ENCODE measurements at regions not wholly inside any gene's neighbourhood (a gene's known extent, or its start where the extent isn't known, plus 50 kb on each side); places are given as distances from the start of the nearest gene placed in this dataset.

GRCh38 chr1:96536581-96536980 is 185.0 kb upstream of the PTBP2 start:
- H3K23ac ChIP-seq (ENCODE audit: insufficient read length), result no peak overlapping the region
- DNase-seq (ENCODE audit: low read depth in 1 of 2, low spot score in 2 of 2), result no peak
- no peak overlapping the region for H2BK15ac ChIP-seq (ENCODE audit: low read length)
- H3K23me2 ChIP-seq (ENCODE audit: low read depth, low read length), result no peaks in the 10 kb centered on the region
- no peaks in the 10 kb centered on the region for H4K20me1 ChIP-seq (replicated peaks in 1 of 2; ENCODE audit: control insufficient read depth in 1 of 2, insufficient read depth in 2 of 2, low read length in 2 of 2)
- TF ChIP-seq SIN3A (conservative IDR thresholded peaks at IDR 0.05 in 1 of 2, IDR thresholded peaks at IDR 0.05 in 1 of 2; ENCODE audit: low read depth in 1 of 2, low read length in 2 of 2), result no peak
- H3K56ac ChIP-seq (replicated peaks; ENCODE audit: insufficient read length, low read depth, low read length), result no peak overlapping the region
- FAIRE-seq, result no peak
- no peak overlapping the region for H3K4me3 ChIP-seq (ENCODE audit: extremely low read depth in 1 of 4, insufficient read depth in 2 of 4, low read depth in 3 of 4, low read length in 4 of 4)
- no peaks in the 10 kb centered on the region for H3K9me3 ChIP-seq (ENCODE audit: insufficient read depth in 2 of 2, low read depth in 1 of 2, low read length in 1 of 2)
- CTCF ChIA-PET (ENCODE audit: partially characterized antibody), result interaction anchor here (0.6 to 1.2 kb wide), 2 partner anchors 16 to 60 kb away, joined by 3 read pairs; no protein-coding TSS in a partner anchor
- H3K18ac ChIP-seq (ENCODE audit: extremely low read depth, low read length), result no peak overlapping the region
- no peak overlapping the region for H2AK5ac ChIP-seq (ENCODE audit: low read depth, low read length)
- no peak overlapping the region for H2BK20ac ChIP-seq (ENCODE audit: low read length)
- no peak overlapping the region for H3K4ac ChIP-seq (replicated peaks; ENCODE audit: insufficient read length, low read depth, low read length)
- H3K9ac ChIP-seq (replicated peaks in 1 of 4; ENCODE audit: extremely low read depth in 1 of 4, low read depth in 3 of 4, low read length in 3 of 4), result no peak overlapping the region
- no peaks in the 10 kb centered on the region for H3K36me3 ChIP-seq (ENCODE audit: control insufficient read depth in 2 of 4, insufficient read depth in 4 of 4, low read length in 3 of 4)
- no peak overlapping the region for H4K91ac ChIP-seq (replicated peaks; ENCODE audit: insufficient read length, low read length)
- H3K4me1 ChIP-seq (replicated peaks in 1 of 4; ENCODE audit: control insufficient read depth in 3 of 4, insufficient read depth in 4 of 4, low read length in 3 of 4), result peaks cover 0 to 2% (median under 1%) of the 10 kb centered on the region in 4 experiments; a peak in 1 of 7 replicates
- no peaks in the 10 kb centered on the region for H3K27me3 ChIP-seq (replicated peaks in 1 of 4; ENCODE audit: control insufficient read depth in 3 of 4, extremely low read depth in 1 of 4, insufficient read depth in 3 of 4, low read length in 3 of 4)
- no peak overlapping the region for H4K5ac ChIP-seq (ENCODE audit: insufficient read length, low read depth, low read length)
- H2BK5ac ChIP-seq (ENCODE audit: low read depth, low read length), result no peak overlapping the region
- H2AFZ ChIP-seq (ENCODE audit: low read length), result no peak overlapping the region
- no peak overlapping the region for H2BK12ac ChIP-seq (ENCODE audit: low read depth, low read length)
- no peak overlapping the region for H4K8ac ChIP-seq (ENCODE audit: extremely low read depth, insufficient read depth, low read length)
- H2BK120ac ChIP-seq (replicated peaks; ENCODE audit: low read depth, low read length), result no peak overlapping the region
- no peak overlapping the region for H3K27ac ChIP-seq (ENCODE audit: low read depth, low read length)
- POLR2A ChIA-PET (ENCODE audit: partially characterized antibody), result no interaction called here
- H3K4me2 ChIP-seq (ENCODE audit: insufficient read depth in 1 of 2, low read depth in 2 of 2, low read length in 2 of 2), result no peak overlapping the region
- no peaks in the 10 kb centered on the region for H3K79me1 ChIP-seq (ENCODE audit: low read depth, low read length)
- no peaks in the 10 kb centered on the region for H3K79me2 ChIP-seq (ENCODE audit: control insufficient read depth in 1 of 2, insufficient read depth in 2 of 2, low read length in 2 of 2)
- no peak overlapping the region for H3K14ac ChIP-seq (ENCODE audit: insufficient read length)

All from H1 (cell line).